ENCODE measurements at regions not wholly inside any gene's neighbourhood (a gene's known extent, or its start where the extent isn't known, plus 50 kb on each side); places are given as distances from the start of the nearest gene placed in this dataset.

DNA sequence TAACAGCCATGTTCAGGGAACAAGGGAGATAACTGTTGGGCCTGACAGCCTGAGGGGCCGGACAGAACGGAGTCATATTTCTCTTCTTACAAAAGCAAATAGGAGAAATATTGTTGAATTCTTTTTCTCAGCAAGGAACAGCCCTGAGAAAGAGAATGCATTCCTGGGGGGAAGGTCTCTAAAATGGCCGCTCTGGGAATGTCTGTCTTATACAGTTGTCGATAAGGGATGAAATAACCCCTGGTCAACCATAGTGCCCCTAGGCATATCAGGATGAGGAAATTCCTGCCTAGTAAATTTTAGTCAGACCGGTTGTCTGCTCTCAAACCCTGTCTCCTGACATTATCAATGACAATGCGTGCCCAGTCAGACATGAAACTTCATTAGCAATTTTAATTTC lies 1925.5 kb downstream of the PCDH7 start:
- Histone ChIP-seq H2BK5ac (ENCODE audit: low read depth, low read length, poor library complexity, severe bottlenecking) (no peak overlapping the region), H3K36me3 (ENCODE audit: control insufficient read depth in 1 of 2, insufficient read depth in 2 of 2, low read depth in 1 of 2, low read length in 2 of 2) (no peaks in the 10 kb centered on the region), H2AK5ac (ENCODE audit: low read length, severe bottlenecking) (no peak overlapping the region), H3K4me1 (ENCODE audit: control insufficient read depth, insufficient read depth, low read depth, low read length) (no peaks in the 10 kb centered on the region), H3K4me3 (ENCODE audit: insufficient read depth in 1 of 2, low read depth in 1 of 2, low read length in 2 of 2) (no peak overlapping the region), H3K14ac (ENCODE audit: low read length in 2 of 2) (no peak overlapping the region), H4K91ac (ENCODE audit: low read length) (no peak overlapping the region), H3K27me3 (ENCODE audit: control insufficient read depth in 1 of 2, insufficient read depth in 1 of 2, low read length in 2 of 2) (no peaks in the 10 kb centered on the region), H3K9ac (ENCODE audit: low read length) (no peak overlapping the region), H3K4me2 (ENCODE audit: low read length, poor library complexity, severe bottlenecking) (no peak overlapping the region), H2BK12ac (ENCODE audit: low read length in 2 of 2) (no peak overlapping the region), H3K4ac (ENCODE audit: low read depth in 1 of 2, low read length in 2 of 2) (no peak overlapping the region), H4K8ac (ENCODE audit: low read length) (no peak overlapping the region), H3K9me3 (ENCODE audit: control insufficient read depth, low read length) (peaks cover 27% of the 10 kb centered on the region), H2AFZ (ENCODE audit: low read depth, low read length) (no peak overlapping the region), H3K79me1 (replicated peaks; ENCODE audit: low read length, poor library complexity, severe bottlenecking) (no peaks in the 10 kb centered on the region), H3K27ac (ENCODE audit: low read length, poor library complexity, severe bottlenecking) (no peak overlapping the region), H3K18ac (ENCODE audit: low read depth in 1 of 2, low read length in 2 of 2) (no peak overlapping the region), H3K23ac (ENCODE audit: low read length in 2 of 2) (no peak overlapping the region), H2BK120ac (ENCODE audit: low read depth, low read length) (no peak overlapping the region), H2BK15ac (ENCODE audit: low read depth, poor library complexity, severe bottlenecking) (no peak overlapping the region)
- 84% methylated on average over 6 of the region's 6 CpGs for WGBS
- no peak for DNase-seq

DNA sequence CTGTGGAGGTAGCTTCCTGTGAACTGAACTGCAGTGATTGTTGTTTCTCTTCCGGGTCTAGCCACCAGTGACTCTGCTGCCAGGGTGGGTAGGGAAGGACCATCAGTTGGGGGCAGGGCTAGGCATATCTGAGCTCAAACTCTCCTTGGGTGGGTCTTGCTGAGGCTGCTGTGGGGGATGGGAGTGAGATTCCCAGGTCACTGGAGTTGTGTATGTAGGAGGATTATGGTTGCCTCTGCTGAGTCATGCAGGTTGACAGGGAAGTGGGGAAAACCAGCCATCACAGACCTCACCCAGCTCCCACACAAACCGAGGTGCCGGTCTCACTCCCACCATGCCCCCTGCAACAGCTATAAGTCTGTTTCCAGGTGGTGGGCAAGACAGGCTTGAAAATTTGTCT lies 1937.8 kb downstream of the PCDH7 start:
- H2AK5ac ChIP-seq (ENCODE audit: low read length, severe bottlenecking) = no peak overlapping the region
- H3K4ac ChIP-seq (ENCODE audit: low read depth in 1 of 2, low read length in 2 of 2) = no peak overlapping the region
- no peak overlapping the region for H2BK120ac ChIP-seq (ENCODE audit: low read depth, low read length)
- H3K36me3 ChIP-seq (ENCODE audit: control insufficient read depth in 1 of 2, insufficient read depth in 2 of 2, low read depth in 1 of 2, low read length in 2 of 2) = no peaks in the 10 kb centered on the region
- 93% methylated on average over 3 of the region's 3 CpGs for WGBS
- H2BK12ac ChIP-seq (ENCODE audit: low read length in 2 of 2) = no peak overlapping the region
- no peak overlapping the region for H2BK15ac ChIP-seq (ENCODE audit: low read depth, poor library complexity, severe bottlenecking)
- no peak overlapping the region for H3K23ac ChIP-seq (ENCODE audit: low read length in 2 of 2)
- no peak for DNase-seq
- H3K14ac ChIP-seq (ENCODE audit: low read length in 2 of 2) = no peak overlapping the region
- H3K27me3 ChIP-seq (ENCODE audit: control insufficient read depth in 1 of 2, insufficient read depth in 1 of 2, low read length in 2 of 2) = no peaks in the 10 kb centered on the region
- no peaks in the 10 kb centered on the region for H3K79me1 ChIP-seq (replicated peaks; ENCODE audit: low read length, poor library complexity, severe bottlenecking)
- H2BK5ac ChIP-seq (ENCODE audit: low read depth, low read length, poor library complexity, severe bottlenecking) = no peak overlapping the region
- H3K18ac ChIP-seq (ENCODE audit: low read depth in 1 of 2, low read length in 2 of 2) = no peak overlapping the region
- H4K91ac ChIP-seq (ENCODE audit: low read length) = no peak overlapping the region
- no peak overlapping the region for H3K4me2 ChIP-seq (ENCODE audit: low read length, poor library complexity, severe bottlenecking)
- H3K9ac ChIP-seq (ENCODE audit: low read length) = no peak overlapping the region
- no peak overlapping the region for H3K27ac ChIP-seq (ENCODE audit: low read length, poor library complexity, severe bottlenecking)
- H3K4me1 ChIP-seq (ENCODE audit: control insufficient read depth, insufficient read depth, low read depth, low read length) = peaks cover 2% of the 10 kb centered on the region
- H3K9me3 ChIP-seq (ENCODE audit: control insufficient read depth, low read length) = peaks cover 5% of the 10 kb centered on the region
- H4K8ac ChIP-seq (ENCODE audit: low read length) = no peak overlapping the region
- H3K4me3 ChIP-seq (ENCODE audit: insufficient read depth in 1 of 2, low read depth in 1 of 2, low read length in 2 of 2) = no peak overlapping the region
- no peak overlapping the region for H2AFZ ChIP-seq (ENCODE audit: low read depth, low read length)

DNA sequence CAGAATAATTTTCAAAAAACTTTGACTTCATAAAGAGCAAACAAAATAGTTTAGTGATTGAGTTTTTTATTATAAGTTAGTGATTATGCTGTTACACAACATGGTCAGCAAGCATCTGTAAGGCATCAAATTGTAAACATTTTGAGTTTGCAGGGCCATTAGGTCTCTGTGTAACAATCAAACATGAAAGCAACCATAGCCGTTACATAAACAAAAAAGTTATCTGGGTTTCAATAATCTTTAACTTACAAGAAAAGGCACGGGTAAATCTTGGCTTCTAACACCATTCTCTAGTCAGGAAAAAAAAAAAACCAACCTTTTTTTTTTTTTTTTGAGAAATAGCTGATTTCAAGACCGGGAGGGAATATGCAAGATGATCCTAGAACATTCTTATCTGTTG lies 1941.1 kb downstream of the PCDH7 start:
- H3K14ac ChIP-seq (ENCODE audit: low read length in 2 of 2) = no peak overlapping the region
- no peak overlapping the region for H3K9ac ChIP-seq (ENCODE audit: low read length)
- no peak overlapping the region for H2BK5ac ChIP-seq (ENCODE audit: low read depth, low read length, poor library complexity, severe bottlenecking)
- H3K9me3 ChIP-seq (ENCODE audit: control insufficient read depth, low read length) = peaks cover 5% of the 10 kb centered on the region
- 24% methylated on average over 2 of the region's 3 CpGs for WGBS
- H3K4ac ChIP-seq (ENCODE audit: low read depth in 1 of 2, low read length in 2 of 2) = no peak overlapping the region
- no peak overlapping the region for H2AK5ac ChIP-seq (ENCODE audit: low read length, severe bottlenecking)
- no peak overlapping the region for H2BK15ac ChIP-seq (ENCODE audit: low read depth, poor library complexity, severe bottlenecking)
- no peaks in the 10 kb centered on the region for H3K36me3 ChIP-seq (ENCODE audit: control insufficient read depth in 1 of 2, insufficient read depth in 2 of 2, low read depth in 1 of 2, low read length in 2 of 2)
- H3K4me2 ChIP-seq (ENCODE audit: low read length, poor library complexity, severe bottlenecking) = no peak overlapping the region
- H2AFZ ChIP-seq (ENCODE audit: low read depth, low read length) = no peak overlapping the region
- H3K18ac ChIP-seq (ENCODE audit: low read depth in 1 of 2, low read length in 2 of 2) = no peak overlapping the region
- H3K27ac ChIP-seq (ENCODE audit: low read length, poor library complexity, severe bottlenecking) = no peak overlapping the region
- no peak overlapping the region for H4K91ac ChIP-seq (ENCODE audit: low read length)
- no peak for DNase-seq
- H3K27me3 ChIP-seq (ENCODE audit: control insufficient read depth in 1 of 2, insufficient read depth in 1 of 2, low read length in 2 of 2) = no peaks in the 10 kb centered on the region
- H3K4me1 ChIP-seq (ENCODE audit: control insufficient read depth, insufficient read depth, low read depth, low read length) = peaks cover 2% of the 10 kb centered on the region
- no peak overlapping the region for H3K4me3 ChIP-seq (ENCODE audit: insufficient read depth in 1 of 2, low read depth in 1 of 2, low read length in 2 of 2)
- H3K23ac ChIP-seq (ENCODE audit: low read length in 2 of 2) = no peak overlapping the region
- no peaks in the 10 kb centered on the region for H3K79me1 ChIP-seq (replicated peaks; ENCODE audit: low read length, poor library complexity, severe bottlenecking)
- H4K8ac ChIP-seq (ENCODE audit: low read length) = no peak overlapping the region
- no peak overlapping the region for H2BK120ac ChIP-seq (ENCODE audit: low read depth, low read length)
- no peak overlapping the region for H2BK12ac ChIP-seq (ENCODE audit: low read length in 2 of 2)

DNA sequence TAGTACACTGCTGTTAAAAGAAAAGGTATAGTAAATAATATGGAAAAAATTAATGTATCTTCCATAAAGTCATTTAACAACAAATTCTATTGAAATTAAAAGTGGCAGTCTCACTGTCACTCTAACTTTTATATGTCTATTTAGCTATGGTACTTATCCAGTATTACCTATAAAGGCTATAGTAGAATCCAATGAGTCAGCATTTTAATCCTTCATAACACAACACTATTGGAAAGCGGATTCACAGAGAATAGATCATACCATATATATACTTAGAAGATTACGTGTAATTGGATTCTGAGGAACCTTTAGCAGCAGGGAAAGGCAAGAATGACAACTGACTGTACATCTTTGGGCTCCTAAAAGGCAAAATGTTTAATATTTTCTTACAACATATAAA lies 1942.6 kb downstream of the PCDH7 start:
- Histone ChIP-seq H4K8ac (ENCODE audit: low read length) (no peak overlapping the region), H3K9me3 (ENCODE audit: control insufficient read depth, low read length) (peaks cover 5% of the 10 kb centered on the region), H3K18ac (ENCODE audit: low read depth in 1 of 2, low read length in 2 of 2) (no peak overlapping the region), H3K4ac (ENCODE audit: low read depth in 1 of 2, low read length in 2 of 2) (no peak overlapping the region), H3K4me2 (ENCODE audit: low read length, poor library complexity, severe bottlenecking) (no peak overlapping the region), H3K36me3 (ENCODE audit: control insufficient read depth in 1 of 2, insufficient read depth in 2 of 2, low read depth in 1 of 2, low read length in 2 of 2) (no peaks in the 10 kb centered on the region), H2AK5ac (ENCODE audit: low read length, severe bottlenecking) (no peak overlapping the region), H4K91ac (ENCODE audit: low read length) (no peak overlapping the region), H3K14ac (ENCODE audit: low read length in 2 of 2) (no peak overlapping the region), H2AFZ (ENCODE audit: low read depth, low read length) (no peak overlapping the region), H3K79me1 (replicated peaks; ENCODE audit: low read length, poor library complexity, severe bottlenecking) (no peaks in the 10 kb centered on the region), H3K9ac (ENCODE audit: low read length) (no peak overlapping the region), H2BK15ac (ENCODE audit: low read depth, poor library complexity, severe bottlenecking) (no peak overlapping the region), H2BK12ac (ENCODE audit: low read length in 2 of 2) (no peak overlapping the region), H2BK120ac (ENCODE audit: low read depth, low read length) (no peak overlapping the region), H3K27me3 (ENCODE audit: control insufficient read depth in 1 of 2, insufficient read depth in 1 of 2, low read length in 2 of 2) (no peaks in the 10 kb centered on the region), H3K4me1 (ENCODE audit: control insufficient read depth, insufficient read depth, low read depth, low read length) (peaks cover 2% of the 10 kb centered on the region), H3K4me3 (ENCODE audit: insufficient read depth in 1 of 2, low read depth in 1 of 2, low read length in 2 of 2) (no peak overlapping the region), H3K27ac (ENCODE audit: low read length, poor library complexity, severe bottlenecking) (no peak overlapping the region), H2BK5ac (ENCODE audit: low read depth, low read length, poor library complexity, severe bottlenecking) (no peak overlapping the region), H3K23ac (ENCODE audit: low read length in 2 of 2) (no peak overlapping the region)
- no CpG with 5 or more reads among the region's 2 CpGs for WGBS
- no peak for DNase-seq
